H9 (cell line): ENCODE measurements at regions not wholly inside any gene's neighbourhood (a gene's known extent, or its start where the extent isn't known, plus 50 kb on each side); places are given as distances from the start of the nearest gene placed in this dataset.

Experiments
- DNase-seq: peaks from one replicate; pipeline ENCODE4 v3.0.0-alpha.2; 2017
- H2AFZ ChIP-seq: one replicate; pipeline ENCODE4 v1.6.1; 2013; ENCODE audit warnings: mild to moderate bottlenecking, low read length, control low read depth, moderate library complexity
- H2AK5ac ChIP-seq: 2 replicates; pipeline ENCODE4 v1.6.1; 2013; ENCODE audit warnings: low read length, control low read depth, mixed read lengths; ENCODE audit not compliant: insufficient read length
- H2BK120ac ChIP-seq: one replicate; pipeline ENCODE4 v1.6.1; 2013; ENCODE audit warnings: low read depth, mild to moderate bottlenecking, low read length, control low read depth, inconsistent platforms; ENCODE audit not compliant: poor library complexity, severe bottlenecking
- H2BK12ac ChIP-seq: 2 replicates; pipeline ENCODE4 v1.6.1; 2013; ENCODE audit warnings: low read length, control low read depth, mixed read lengths, low read depth; ENCODE audit not compliant: insufficient read length
- H2BK15ac ChIP-seq: 2 replicates; pipeline ENCODE4 v1.6.1; 2013; ENCODE audit warnings: low read depth, low read length, control low read depth
- H2BK20ac ChIP-seq: one replicate; pipeline ENCODE4 v1.6.1; 2013; ENCODE audit warnings: low read depth, mild to moderate bottlenecking, low read length, control low read depth, inconsistent platforms; ENCODE audit not compliant: poor library complexity, severe bottlenecking
- H2BK5ac ChIP-seq: 2 replicates; pipeline ENCODE4 v1.6.1; 2013; ENCODE audit warnings: low read length, control low read depth, mixed read lengths; ENCODE audit not compliant: insufficient read length
- H3K14ac ChIP-seq: 2 replicates; pipeline ENCODE4 v1.6.1; 2013; ENCODE audit warnings: low read length, control low read depth; ENCODE audit not compliant: insufficient read depth
- H3K18ac ChIP-seq: 2 replicates; pipeline ENCODE4 v1.6.1; 2013; ENCODE audit warnings: low read depth, mild to moderate bottlenecking, mixed read lengths, low read length, control low read depth; ENCODE audit not compliant: insufficient read length
- H3K23ac ChIP-seq: 2 replicates; pipeline ENCODE4 v1.6.1; 2013; ENCODE audit warnings: low read length, control low read depth, mixed read lengths, low read depth; ENCODE audit not compliant: insufficient read length
- H3K23me2 ChIP-seq: 2 replicates; pipeline ENCODE4 v1.6.1; 2013; ENCODE audit warnings: low read depth, mild to moderate bottlenecking, mixed read lengths, low read length, control low read depth; ENCODE audit not compliant: insufficient read length, poor library complexity, severe bottlenecking
- H3K27ac ChIP-seq: 2 replicates; pipeline ENCODE4 v1.5.1; 2013; ENCODE audit warnings: low read length, control low read depth, mixed read lengths, low read depth; ENCODE audit not compliant: insufficient read length
- H3K27me3 ChIP-seq: 2 replicates; pipeline ENCODE4 v1.6.1; 2013; ENCODE audit warnings: low read length, control low read depth, inconsistent platforms; ENCODE audit not compliant: insufficient read depth
- H3K4ac ChIP-seq: 2 replicates; pipeline ENCODE4 v1.6.1; 2013; ENCODE audit warnings: low read depth, mild to moderate bottlenecking, control low read depth, inconsistent platforms, low read length, moderate library complexity
- H3K4me1 ChIP-seq: 2 replicates; pipeline ENCODE4 v1.6.1; 2013; ENCODE audit warnings: low read length, control low read depth, inconsistent platforms; ENCODE audit not compliant: insufficient read depth
- H3K4me2 ChIP-seq: 2 replicates; pipeline ENCODE4 v1.6.1; 2013; ENCODE audit warnings: low read length, control low read depth, mixed read lengths; ENCODE audit not compliant: insufficient read length, insufficient read depth
- H3K56ac ChIP-seq: 2 replicates; pipeline ENCODE4 v1.6.1; 2013; ENCODE audit warnings: low read depth, mild to moderate bottlenecking, mixed read lengths, low read length, control low read depth; ENCODE audit not compliant: insufficient read length
- H3K79me1 ChIP-seq: 2 replicates; pipeline ENCODE4 v1.6.1; 2013; ENCODE audit warnings: low read depth, mild to moderate bottlenecking, moderate library complexity, low read length, control low read depth, inconsistent platforms; ENCODE audit not compliant: insufficient read depth, poor library complexity, severe bottlenecking
- H3K79me2 ChIP-seq: 2 replicates; pipeline ENCODE4 v1.6.1; 2013; ENCODE audit warnings: low read length, control low read depth, inconsistent platforms; ENCODE audit not compliant: insufficient read depth
- H3K9ac ChIP-seq: 2 replicates; pipeline ENCODE4 v1.6.1; 2013; ENCODE audit warnings: low read length, control low read depth, mixed read lengths; ENCODE audit not compliant: insufficient read length; ENCODE audit errors: extremely low read depth
- H3K9me3 ChIP-seq: one replicate; pipeline ENCODE4 v1.6.1; 2013; ENCODE audit warnings: low read depth, low read length, inconsistent platforms; ENCODE audit not compliant: control insufficient read depth
- H3T11ph ChIP-seq: one replicate; pipeline ENCODE4 v1.6.1; 2013; ENCODE audit warnings: mild to moderate bottlenecking, low read length, control low read depth, inconsistent platforms
- H4K20me1 ChIP-seq: one replicate; pipeline ENCODE4 v1.6.1; 2013; ENCODE audit not compliant: control insufficient read depth, insufficient read length, insufficient read depth
- H4K5ac ChIP-seq: 2 replicates; pipeline ENCODE4 v1.6.1; 2013; ENCODE audit warnings: low read depth, mild to moderate bottlenecking, mixed read lengths, low read length, control low read depth; ENCODE audit not compliant: insufficient read length
- H4K8ac ChIP-seq: replicated peaks from 2 replicates; pipeline ENCODE4 v1.6.1; 2013; ENCODE audit warnings: low read length, control low read depth, mixed read lengths, low read depth; ENCODE audit not compliant: insufficient read length
- H4K91ac ChIP-seq: 2 replicates; pipeline ENCODE4 v1.6.1; 2013; ENCODE audit warnings: low read depth, mild to moderate bottlenecking, moderate library complexity, mixed read lengths, low read length, control low read depth; ENCODE audit not compliant: insufficient read length
- H3K27ac Mint-ChIP-seq, 3 experiments: 2 replicates in 2 of 3; 3 replicates in 1 of 3; pipeline ENCODE4 v1.8.0; 2020 to 2021; ENCODE audit warnings: mixed read lengths in 3 of 3, mild to moderate bottlenecking in 1 of 3, moderate library complexity in 1 of 3
- H3K27me3 Mint-ChIP-seq: 2 replicates; pipeline ENCODE4 v1.8.0; 2021; ENCODE audit warnings: low read depth, mild to moderate bottlenecking, moderate library complexity, mixed read lengths
- H3K36me3 Mint-ChIP-seq, 3 experiments: 2 replicates in 2 of 3; 3 replicates in 1 of 3; pipeline ENCODE4 v1.8.0; 2020 to 2021; ENCODE audit warnings: low read depth in 3 of 3, mixed read lengths in 3 of 3; ENCODE audit not compliant: insufficient read depth in 1 of 3
- H3K4me1 Mint-ChIP-seq, 2 experiments: 2 replicates each; pipeline ENCODE4 v1.8.0; 2020; ENCODE audit warnings: mixed read lengths in 2 of 2
- H3K4me3 Mint-ChIP-seq, 2 experiments: 2 replicates in 1 of 2; 3 replicates in 1 of 2; pipeline ENCODE4 v1.8.0; 2020 to 2021; ENCODE audit warnings: mild to moderate bottlenecking in 2 of 2, mixed read lengths in 2 of 2, moderate library complexity in 1 of 2
- H3K9me3 Mint-ChIP-seq, 2 experiments: 2 replicates in 1 of 2; 3 replicates in 1 of 2; pipeline ENCODE4 v1.8.0; 2020; ENCODE audit warnings: mild to moderate bottlenecking in 2 of 2, mixed read lengths in 2 of 2, moderate library complexity in 1 of 2
- CTCF ChIP-seq: fragments of 200-600 bp; sonication (generic); conservative IDR thresholded peaks from 3 replicates; pipeline ENCODE4 v1.8.0; 2021; ENCODE audit warnings: antibody characterized with exemption, mild to moderate bottlenecking
- WGBS: extraction: QIAGEN DNeasy Blood & Tissue Kit; methylation state at CpG from one replicate; pipeline ENCODE4 v1.1.7; 2013; ENCODE audit warnings: missing lambda C conversion rate, low lambda C conversion rate, mixed read lengths; ENCODE audit not compliant: insufficient read length; ENCODE audit errors: extremely low coverage; 5-methylcytosine and 5-hydroxymethylcytosine counted together

GRCh38 chr17:77600346-77600745 is 358.2 kb upstream of the TNRC6C start:
- no peak for DNase-seq
- H2BK20ac ChIP-seq, result no peak overlapping the region
- H3K27ac ChIP-seq, result no peak overlapping the region
- H3K27ac Mint-ChIP-seq, result no peak overlapping the region; a peak in 1 of 7 replicates
- H3K27me3 Mint-ChIP-seq, result peaks cover 8% of the 10 kb centered on the region
- no peak overlapping the region for H3K14ac ChIP-seq
- no peak overlapping the region for H3K9ac ChIP-seq
- H3K4me2 ChIP-seq, result no peak overlapping the region
- H2BK12ac ChIP-seq, result no peak overlapping the region
- H3K79me1 ChIP-seq, result no peaks in the 10 kb centered on the region
- H3K9me3 ChIP-seq, result no peaks in the 10 kb centered on the region
- TF ChIP-seq CTCF, result no peak
- no peak overlapping the region for H4K5ac ChIP-seq
- H2AK5ac ChIP-seq, result no peak overlapping the region
- H3K4ac ChIP-seq, result no peak overlapping the region
- no peak overlapping the region for H2BK15ac ChIP-seq
- no peak overlapping the region for H3K23ac ChIP-seq
- H3K18ac ChIP-seq, result no peak overlapping the region
- H2AFZ ChIP-seq, result no peak overlapping the region
- H3K4me1 Mint-ChIP-seq, result peaks cover 0 to 12% of the 10 kb centered on the region in 2 experiments; a peak in 2 of 4 replicates
- H2BK120ac ChIP-seq, result no peak overlapping the region
- no CpG with 5 or more reads among the region's 9 CpGs for WGBS
- no peaks in the 10 kb centered on the region for H3K23me2 ChIP-seq
- H3K56ac ChIP-seq, result no peak overlapping the region
- no peak overlapping the region for H4K8ac ChIP-seq
- H2BK5ac ChIP-seq, result no peak overlapping the region
- no peaks in the 10 kb centered on the region for H3K79me2 ChIP-seq
- H4K91ac ChIP-seq, result no peak overlapping the region
- H3K9me3 Mint-ChIP-seq, result no peaks in the 10 kb centered on the region
- H3T11ph ChIP-seq, result no peak overlapping the region
- H4K20me1 ChIP-seq, result no peaks in the 10 kb centered on the region
- no peak overlapping the region for H3K4me3 Mint-ChIP-seq
- no peaks in the 10 kb centered on the region for H3K4me1 ChIP-seq
- H3K27me3 ChIP-seq, result no peaks in the 10 kb centered on the region
- no peaks in the 10 kb centered on the region for H3K36me3 Mint-ChIP-seq
